PFSK-1 (cell line): ENCODE measurements at regions not wholly inside any gene's neighbourhood (a gene's known extent, or its start where the extent isn't known, plus 50 kb on each side); places are given as distances from the start of the nearest gene placed in this dataset.

Source experiments
- POLR2AphosphoS5 ChIP-seq: IDR thresholded peaks from 2 replicates; pipeline ENCODE4 v1.6.1; 2012; ENCODE audit warnings: low read depth, mild to moderate bottlenecking, control low read depth, low read length, moderate library complexity
- TAF1 ChIP-seq: IDR thresholded peaks from 2 replicates; pipeline ENCODE4 v1.6.1; 2012; ENCODE audit warnings: low read length, control low read depth, borderline replicate concordance; ENCODE audit not compliant: insufficient read depth

- TF ChIP-seq POLR2AphosphoS5, result no peak
- TF ChIP-seq TAF1, result no peak
Measured at GRCh38 chr17:33511670-33512069, 218.6 kb upstream of the ASIC2 start.
